Thyroid gland (tissue), 4 donors: ENCODE measurements at regions not wholly inside any gene's neighbourhood (a gene's known extent, or its start where the extent isn't known, plus 50 kb on each side); places are given as distances from the start of the nearest gene placed in this dataset.

Experiments
- DNase-seq, 2 donors: peaks; one replicate each; pipeline ENCODE4 v3.0.0-alpha.2; 2019
- H3K27ac ChIP-seq, 3 donors: fragments of 200-600 bp; sonication (generic); 1 replicate in 2 of 3; 2 replicates in 1 of 3; pipeline ENCODE4 v1.5.1; 2016 to 2019; ENCODE audit warnings: mild to moderate bottlenecking in 1 of 3, moderate library complexity in 1 of 3
- H3K27me3 ChIP-seq: fragments of 200-600 bp; sonication (generic); one replicate; pipeline ENCODE4 v1.5.1; 2019
- H3K36me3 ChIP-seq, 2 donors: fragments of 200-600 bp; sonication (generic); one replicate each; pipeline ENCODE4 v1.5.1; 2016 to 2019
- H3K4me1 ChIP-seq, 2 donors: fragments of 200-600 bp; sonication (generic); one replicate each; pipeline ENCODE4 v1.5.1; 2017 to 2019
- H3K4me3 ChIP-seq, 3 donors: fragments of 200-600 bp; sonication (generic); replicated peaks in 1 of 3; 1 replicate in 2 of 3; 2 replicates in 1 of 3; pipeline ENCODE4 v1.5.1; 2016; ENCODE audit warnings: mild to moderate bottlenecking in 1 of 3
- H3K9me3 ChIP-seq: fragments of 200-600 bp; sonication (generic); one replicate; pipeline ENCODE4 v1.5.1; 2017
- POLR2A ChIP-seq, 2 donors: fragments of 450-650 bp; IDR thresholded peaks; one replicate each; pipeline ENCODE4 v1.6.1; 2017; ENCODE audit warnings: antibody characterized with exemption in 2 of 2, mild to moderate bottlenecking in 2 of 2, moderate library complexity in 1 of 2
- WGBS, 2 donors: methylation state at CpG; one replicate each; pipeline ENCODE4 v1.1.5; 2017; 5-methylcytosine and 5-hydroxymethylcytosine counted together
- intact Hi-C: fragments of 100-400 bp; cut with DNase I; formaldehyde crosslinking; loops from one replicate; pipeline ENCODE4 v1.15.1; 2023
- TF ChIP-seq, protein P1 (sequence below), 6 experiments: fragments of 200-600 bp in 3 of 6; fragments of 450-650 bp in 3 of 6; sonication (generic) in 3 of 6; IDR thresholded peaks; one replicate each; pipeline ENCODE4 v1.5.1; 2016 to 2019; ENCODE audit warnings: antibody characterized with exemption in 6 of 6, mild to moderate bottlenecking in 2 of 6, inconsistent platforms in 1 of 6, moderate library complexity in 1 of 6

DNA sequence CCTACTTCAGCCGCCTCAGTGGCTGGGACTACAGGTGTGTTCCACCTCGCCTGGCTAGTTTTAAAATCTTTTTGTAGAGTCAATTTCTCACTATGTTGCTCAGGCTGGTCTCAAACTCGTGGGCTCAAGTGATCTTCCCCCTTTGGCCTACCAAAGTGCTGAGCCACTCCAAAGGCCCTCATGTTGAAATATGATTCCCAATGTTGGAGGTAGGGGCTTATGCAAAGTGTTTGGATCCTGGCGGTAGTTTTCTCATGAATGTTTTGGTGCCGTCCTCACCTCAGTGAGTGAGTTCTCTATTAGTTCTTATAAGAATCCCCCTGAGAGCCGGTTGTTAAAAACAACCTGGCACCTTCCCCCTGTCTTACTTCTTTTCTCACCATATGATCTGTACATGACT, 784.6 kb downstream of the TMTC2 start:
- Histone ChIP-seq H3K27me3 (no peaks in the 10 kb centered on the region), H3K36me3 (no peaks in the 10 kb centered on the region), H3K4me3 (no peak overlapping the region), H3K9me3 (no peaks in the 10 kb centered on the region), H3K4me1 (no peaks in the 10 kb centered on the region), H3K27ac (no peak overlapping the region)
- no peak for DNase-seq
- TF ChIP-seq, protein P1, sequence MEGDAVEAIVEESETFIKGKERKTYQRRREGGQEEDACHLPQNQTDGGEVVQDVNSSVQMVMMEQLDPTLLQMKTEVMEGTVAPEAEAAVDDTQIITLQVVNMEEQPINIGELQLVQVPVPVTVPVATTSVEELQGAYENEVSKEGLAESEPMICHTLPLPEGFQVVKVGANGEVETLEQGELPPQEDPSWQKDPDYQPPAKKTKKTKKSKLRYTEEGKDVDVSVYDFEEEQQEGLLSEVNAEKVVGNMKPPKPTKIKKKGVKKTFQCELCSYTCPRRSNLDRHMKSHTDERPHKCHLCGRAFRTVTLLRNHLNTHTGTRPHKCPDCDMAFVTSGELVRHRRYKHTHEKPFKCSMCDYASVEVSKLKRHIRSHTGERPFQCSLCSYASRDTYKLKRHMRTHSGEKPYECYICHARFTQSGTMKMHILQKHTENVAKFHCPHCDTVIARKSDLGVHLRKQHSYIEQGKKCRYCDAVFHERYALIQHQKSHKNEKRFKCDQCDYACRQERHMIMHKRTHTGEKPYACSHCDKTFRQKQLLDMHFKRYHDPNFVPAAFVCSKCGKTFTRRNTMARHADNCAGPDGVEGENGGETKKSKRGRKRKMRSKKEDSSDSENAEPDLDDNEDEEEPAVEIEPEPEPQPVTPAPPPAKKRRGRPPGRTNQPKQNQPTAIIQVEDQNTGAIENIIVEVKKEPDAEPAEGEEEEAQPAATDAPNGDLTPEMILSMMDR (IDR thresholded peaks at IDR 0.05): no peak
- no peak for TF ChIP-seq POLR2A (IDR thresholded peaks at IDR 0.05)
- 82 to 87% methylated on average over 5 of the region's 6 CpGs for WGBS, 2 donors
- intact Hi-C loops: no loop called here

DNA sequence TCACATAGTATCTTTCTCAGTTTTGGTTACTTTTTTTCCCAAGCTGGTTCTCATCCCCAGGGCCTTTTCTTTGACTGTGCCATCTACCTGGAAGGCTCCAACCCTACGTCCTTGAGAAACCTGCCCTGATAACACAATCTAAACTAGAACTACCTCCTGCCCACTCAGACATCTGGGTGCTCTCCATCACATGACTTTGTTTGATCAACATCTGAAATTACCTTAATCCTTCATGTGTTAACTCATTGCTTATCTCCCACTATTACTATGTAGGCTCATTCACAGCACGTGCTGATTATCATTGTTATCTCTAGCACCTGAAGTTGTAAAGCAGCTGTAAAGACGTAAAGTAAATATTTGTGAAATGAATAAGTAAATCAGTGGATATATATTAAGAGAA, 784.0 kb downstream of the TMTC2 start:
- H3K9me3 ChIP-seq: no peaks in the 10 kb centered on the region
- intact Hi-C loops: no loop called here
- H3K27ac ChIP-seq: no peak overlapping the region
- DNase-seq: no peak
- no peaks in the 10 kb centered on the region for H3K36me3 ChIP-seq
- H3K4me3 ChIP-seq: no peak overlapping the region
- H3K27me3 ChIP-seq: no peaks in the 10 kb centered on the region
- no peak for TF ChIP-seq POLR2A (IDR thresholded peaks at IDR 0.05)
- TF ChIP-seq, protein P1 (IDR thresholded peaks at IDR 0.05): no peak
- WGBS, 2 donors: 73 to 79% methylated on average over 3 of the region's 3 CpGs
- H3K4me1 ChIP-seq: no peaks in the 10 kb centered on the region

DNA sequence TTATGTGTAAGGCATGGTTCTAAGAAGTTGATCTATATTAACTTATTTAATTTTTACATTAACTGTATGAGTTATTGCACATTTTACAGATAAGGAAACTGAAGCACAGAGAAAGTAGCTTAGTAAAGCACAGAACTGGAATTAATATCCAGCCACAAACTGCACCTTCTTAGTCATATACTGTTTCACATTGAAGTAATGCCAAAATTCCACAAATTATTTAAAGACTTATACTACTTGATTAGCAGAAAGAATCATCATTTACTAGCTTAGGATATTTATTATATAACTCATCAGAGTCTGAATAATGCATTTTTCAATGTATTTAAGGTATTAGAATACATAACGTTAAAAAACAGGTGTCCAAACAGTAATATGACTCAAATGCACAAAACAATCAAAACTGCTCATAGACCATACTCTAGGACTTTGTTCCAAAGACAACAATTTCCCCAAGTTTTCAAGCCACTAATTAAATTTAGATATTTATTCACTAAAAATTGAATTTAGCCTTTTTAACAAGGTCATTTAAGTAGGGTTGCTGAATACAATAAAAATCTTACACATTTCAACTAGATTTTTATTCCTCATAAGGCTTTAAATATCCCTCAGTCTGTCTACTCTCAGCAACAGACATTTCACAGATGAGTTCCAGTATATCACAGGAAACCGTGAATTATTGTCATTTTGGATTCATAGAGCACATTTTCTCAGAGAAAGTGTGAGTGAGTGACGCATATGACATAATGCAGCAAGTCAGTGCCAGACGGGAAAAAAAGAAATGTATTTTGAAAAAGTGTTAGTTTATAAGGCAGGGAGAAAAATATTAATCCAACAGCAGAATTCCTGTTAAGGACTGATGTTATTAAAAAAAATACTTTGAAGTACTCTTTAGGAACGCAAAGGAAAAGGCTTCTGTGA, 782.5 kb downstream of the TMTC2 start:
- Histone ChIP-seq H3K4me3 (no peak overlapping the region), H3K27ac (no peak overlapping the region), H3K9me3 (no peaks in the 10 kb centered on the region), H3K27me3 (no peaks in the 10 kb centered on the region), H3K36me3 (no peaks in the 10 kb centered on the region), H3K4me1 (no peaks in the 10 kb centered on the region)
- intact Hi-C loops: no loop called here
- DNase-seq: no peak
- TF ChIP-seq POLR2A (IDR thresholded peaks at IDR 0.05): no peak
- TF ChIP-seq, protein P1 (IDR thresholded peaks at IDR 0.05): no peak
- WGBS, 2 donors: 79 to 88% methylated on average over 5 of the region's 5 CpGs

DNA sequence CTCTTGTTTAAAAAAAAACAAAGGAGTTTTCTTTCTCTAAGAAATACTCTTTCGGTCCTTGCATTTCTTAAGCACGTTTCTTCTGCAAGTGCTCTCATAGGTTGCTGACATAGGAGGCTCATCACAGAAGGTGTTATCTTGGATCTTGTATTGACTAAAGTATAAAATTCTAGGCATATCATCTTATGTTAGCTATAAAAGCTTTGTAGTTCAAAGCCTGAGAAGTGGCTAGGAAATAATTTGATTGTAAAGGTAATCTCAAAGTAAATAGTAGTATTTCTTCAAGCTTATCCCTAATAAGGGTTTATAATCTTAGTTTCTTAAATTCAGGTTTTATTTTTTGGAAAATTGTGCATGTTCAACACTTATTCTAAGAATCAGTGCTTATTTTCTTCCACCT, 778.9 kb downstream of the TMTC2 start:
- 26 to 35% methylated on average over 2 of the region's 2 CpGs for WGBS, 2 donors
- no peak for DNase-seq
- Histone ChIP-seq H3K4me3 (no peak overlapping the region), H3K27ac (no peak overlapping the region), H3K27me3 (no peaks in the 10 kb centered on the region), H3K9me3 (no peaks in the 10 kb centered on the region), H3K36me3 (no peaks in the 10 kb centered on the region), H3K4me1 (no peaks in the 10 kb centered on the region)
- intact Hi-C loops: no loop called here
- TF ChIP-seq POLR2A (IDR thresholded peaks at IDR 0.05): no peak
- TF ChIP-seq, protein P1 (IDR thresholded peaks at IDR 0.05): no peak

DNA sequence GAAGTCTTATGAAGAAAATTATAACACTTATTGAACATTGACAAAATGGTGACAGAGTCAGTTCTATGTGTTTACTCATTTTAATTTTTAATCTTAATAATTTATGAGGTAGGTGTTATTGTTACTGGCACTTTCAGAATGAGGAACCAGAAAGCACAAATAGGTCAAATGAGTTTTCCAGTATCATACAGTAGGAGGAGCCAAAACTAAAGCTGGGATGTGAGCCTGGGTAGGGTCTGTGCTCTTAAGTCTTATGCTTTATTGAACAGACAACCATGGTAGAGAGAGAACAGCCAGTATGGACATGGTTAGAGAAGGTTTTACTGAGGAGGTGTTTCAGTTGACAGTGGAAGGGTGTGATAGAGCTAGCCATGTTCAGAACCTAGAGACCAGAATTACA, 775.7 kb downstream of the TMTC2 start:
- no peaks in the 10 kb centered on the region for H3K27me3 ChIP-seq
- H3K27ac ChIP-seq: no peak overlapping the region
- TF ChIP-seq POLR2A (IDR thresholded peaks at IDR 0.05): no peak
- TF ChIP-seq, protein P1 (IDR thresholded peaks at IDR 0.05): no peak
- intact Hi-C loops: no loop called here
- H3K4me3 ChIP-seq: no peak overlapping the region
- no peaks in the 10 kb centered on the region for H3K9me3 ChIP-seq
- H3K4me1 ChIP-seq: no peaks in the 10 kb centered on the region
- no peak for DNase-seq
- no peaks in the 10 kb centered on the region for H3K36me3 ChIP-seq
